ENCODE measurements at regions not wholly inside any gene's neighbourhood (a gene's known extent, or its start where the extent isn't known, plus 50 kb on each side); places are given as distances from the start of the nearest gene placed in this dataset.
"Not testable (repeated sequence)": the region's sequence is repeated elsewhere in the genome, so short reads cannot be mapped to it uniquely, and the experiment has no call there.

GRCh38 chr13:76708138-76708688, 178.0 kb downstream of the KCTD12 start:
- DNase-seq, result no peak

- no peak for DNase-seq
Measured at GRCh38 chr13:76707360-76707759, 178.8 kb downstream of the KCTD12 start.

- no peak for DNase-seq
Measured at GRCh38 chr13:76703621-76704288, 182.4 kb downstream of the KCTD12 start.

- no peak for DNase-seq
Measured at GRCh38 chr13:76703216-76703615, 183.0 kb downstream of the KCTD12 start.

GRCh38 chr13:76697288-76697687, 188.9 kb downstream of the KCTD12 start:
- no peak for DNase-seq

- DNase-seq, result no peak
Measured at GRCh38 chr13:76696370-76696769, 189.8 kb downstream of the KCTD12 start.

GRCh38 chr13:76693086-76693485, 193.1 kb downstream of the KCTD12 start:
- no peak for DNase-seq

- no peak for DNase-seq
Measured at GRCh38 chr13:76692346-76692745, 193.9 kb downstream of the KCTD12 start.

GRCh38 chr13:76690611-76691010, 195.6 kb downstream of the KCTD12 start:
- no peak for DNase-seq

GRCh38 chr13:76687467-76687866, 198.7 kb downstream of the KCTD12 start:
- no peak for DNase-seq

GRCh38 chr13:76685938-76686337, 200.3 kb downstream of the KCTD12 start:
- DNase-seq, result no peak

GRCh38 chr13:76684336-76684735, 201.9 kb downstream of the KCTD12 start:
- DNase-seq, result no peak

- DNase-seq, result no peak
Measured at GRCh38 chr13:76683854-76684253, 202.4 kb downstream of the KCTD12 start.

- DNase-seq, result no peak
Measured at GRCh38 chr13:76683168-76683567, 203.0 kb downstream of the KCTD12 start.

- no peak for DNase-seq
Measured at GRCh38 chr13:76680112-76680511, 206.1 kb downstream of the KCTD12 start.

GRCh38 chr13:76677043-76677442, 209.2 kb downstream of the KCTD12 start:
- DNase-seq, result no peak

- no peak for DNase-seq
Measured at GRCh38 chr13:76672420-76672819, 213.8 kb downstream of the KCTD12 start.

- no peak for DNase-seq
Measured at GRCh38 chr13:76668716-76669115, 217.5 kb downstream of the KCTD12 start.

GRCh38 chr13:76668141-76668540, 218.1 kb downstream of the KCTD12 start:
- DNase-seq, result no peak

GRCh38 chr13:76667551-76667950, 218.7 kb downstream of the KCTD12 start:
- DNase-seq, result peak; percentile 1

- no peak for DNase-seq
Measured at GRCh38 chr13:76663592-76664335, 222.4 kb downstream of the KCTD12 start.

- DNase-seq, result not testable (repeated sequence)
Measured at GRCh38 chr13:76659074-76659473, 227.1 kb downstream of the KCTD12 start.

GRCh38 chr13:76656500-76656899, 229.7 kb downstream of the KCTD12 start:
- no peak for DNase-seq

GRCh38 chr13:76656056-76656455, 230.1 kb downstream of the KCTD12 start:
- no peak for DNase-seq

Data from NCI-H774 (cell line).